Fibroblast of peridontal ligament (primary cell): ENCODE measurements at regions not wholly inside any gene's neighbourhood (a gene's known extent, or its start where the extent isn't known, plus 50 kb on each side); places are given as distances from the start of the nearest gene placed in this dataset.

ENCODE experiments used
- DNase-seq: peaks from one replicate; pipeline ENCODE4 v3.0.0-alpha.2; 2010; ENCODE audit errors: extremely low read depth

- DNase-seq, result peak; percentile 73
Observed at GRCh38 chr2:213202011-213202410, 50.6 kb upstream of the IKZF2 start.

GRCh38 chr2:213205944-213206343 lies 54.5 kb upstream of the IKZF2 start:
- DNase-seq, result no peak

- no peak for DNase-seq
Observed at GRCh38 chr2:213213186-213213585, 61.8 kb upstream of the IKZF2 start.

- no peak for DNase-seq
Observed at GRCh38 chr2:213214209-213214608, 62.8 kb upstream of the IKZF2 start.

GRCh38 chr2:213216461-213216860 lies 65.0 kb upstream of the IKZF2 start:
- DNase-seq, result peak; percentile 77

- DNase-seq, result peak; percentile 18
Observed at GRCh38 chr2:213219816-213220215, 64.4 kb upstream of the SPAG16 start.

GRCh38 chr2:213220967-213221603 lies 63.2 kb upstream of the SPAG16 start:
- DNase-seq, result no peak

GRCh38 chr2:213221957-213222356 lies 62.3 kb upstream of the SPAG16 start:
- DNase-seq, result no peak

- DNase-seq, result no peak
Observed at GRCh38 chr2:213224366-213224765, 59.9 kb upstream of the SPAG16 start.

- DNase-seq, result no peak
Observed at GRCh38 chr2:213225866-213226265, 58.4 kb upstream of the SPAG16 start.

GRCh38 chr2:213227458-213227857 lies 56.8 kb upstream of the SPAG16 start:
- DNase-seq, result peak; percentile 64

- no peak for DNase-seq
Observed at GRCh38 chr2:213228638-213229037, 55.6 kb upstream of the SPAG16 start.

- peak; percentile 67 for DNase-seq
Observed at GRCh38 chr2:213229814-213230213, 54.5 kb upstream of the SPAG16 start.

GRCh38 chr2:213231966-213232365 lies 52.3 kb upstream of the SPAG16 start:
- DNase-seq, result no peak

- peak; percentile 30 for DNase-seq
Observed at GRCh38 chr2:213232649-213233437, 51.4 kb upstream of the SPAG16 start.

GRCh38 chr2:213233438-213234330 lies 50.6 kb upstream of the SPAG16 start:
- DNase-seq, result no peak
